Panc1 (cell line): ENCODE measurements at regions not wholly inside any gene's neighbourhood (a gene's known extent, or its start where the extent isn't known, plus 50 kb on each side); places are given as distances from the start of the nearest gene placed in this dataset.

ENCODE experiments used
- ATAC-seq: fragments of 200-7000 bp; cut with Tn5 transposase; 2 replicates; pipeline ENCODE4 v1.9.1; 2020; ENCODE audit warnings: mild to moderate bottlenecking, moderate library complexity
- BruUV-seq: library from RNA; stranded (reverse); fragments of 400-500 nt; replicated peaks from 2 replicates; lab custom pipeline; 2021; lab: Mats Ljungman, UMichigan
- CTCF ChIA-PET: fragments of 300-600 bp; sonication (Branson Sonifier 250); formaldehyde crosslinking; loops from one replicate; lab custom pipeline; 2022; ENCODE audit warnings: antibody characterized with exemption; lab: Charles Lee
- POLR2A ChIA-PET: fragments of 300-600 bp; sonication (Branson Sonifier 250); formaldehyde crosslinking; loops from one replicate; lab custom pipeline; 2022; ENCODE audit warnings: antibody characterized with exemption; lab: Charles Lee
- DNase-seq: peaks from one replicate; pipeline ENCODE4 v3.0.0-alpha.2; 2010; ENCODE audit warnings: low read depth, low spot score
- H3K27ac ChIP-seq: 2 replicates; pipeline ENCODE4 v1.5.1; 2011; ENCODE audit warnings: mild to moderate bottlenecking, low read length, inconsistent platforms
- H3K27me3 ChIP-seq: fragments of 200-500 bp; sonication (Bioruptor generic); 2 replicates; pipeline ENCODE4 v1.6.0; 2014; ENCODE audit warnings: low read length, inconsistent platforms; ENCODE audit not compliant: control insufficient read depth, insufficient read depth
- H3K36me3 ChIP-seq: fragments of 200-500 bp; sonication (Bioruptor generic); 2 replicates; pipeline ENCODE4 v1.5.1; 2014; ENCODE audit warnings: inconsistent platforms, mild to moderate bottlenecking, low read length, moderate library complexity; ENCODE audit not compliant: control insufficient read depth, insufficient read depth
- H3K4me1 ChIP-seq: 2 replicates; pipeline ENCODE4 v1.5.1; 2011; ENCODE audit warnings: inconsistent platforms, mild to moderate bottlenecking, low read length, moderate library complexity; ENCODE audit not compliant: control insufficient read depth, insufficient read depth
- H3K4me3 ChIP-seq, 2 experiments: 2 replicates each; pipeline ENCODE4 v1.5.1; 2011 to 2012; ENCODE audit warnings: low read depth in 2 of 2, low read length in 2 of 2, mild to moderate bottlenecking in 2 of 2, inconsistent platforms in 1 of 2, moderate library complexity in 1 of 2
- H3K9me3 ChIP-seq: fragments of 200-500 bp; sonication (Bioruptor generic); 2 replicates; pipeline ENCODE4 v1.5.1; 2014; ENCODE audit warnings: low read depth, mild to moderate bottlenecking, inconsistent platforms, low read length, moderate library complexity; ENCODE audit not compliant: control insufficient read depth, insufficient read depth
- POLR2AphosphoS5 ChIP-seq: IDR thresholded peaks from 2 replicates; pipeline ENCODE4 v1.6.1; 2012; ENCODE audit warnings: mild to moderate bottlenecking, low read depth, low read length, moderate library complexity
- SIN3A ChIP-seq: IDR thresholded peaks from 2 replicates; pipeline ENCODE4 v1.6.1; 2012; ENCODE audit warnings: low read depth, mild to moderate bottlenecking, low read length, moderate library complexity, borderline replicate concordance; ENCODE audit not compliant: insufficient read depth
- TCF7L2 ChIP-seq: IDR thresholded peaks from 2 replicates; pipeline ENCODE4 v1.6.1; 2011; ENCODE audit warnings: mild to moderate bottlenecking, low read depth, low read length, inconsistent platforms
- in situ Hi-C: cut with HindIII; loops from 2 replicates; pipeline ENCODE4 v1.10.0; 2016; ENCODE audit warnings: low sequenced_read_pairs, low pct_unique_long_range_greater_than_20kb
- intact Hi-C: fragments of 100-400 bp; cut with micrococcal nuclease; formaldehyde crosslinking; loops from one replicate; pipeline ENCODE4 v1.10.0; 2022; ENCODE audit not compliant: unreplicated experiment
- TF ChIP-seq, protein P1 (sequence below), 2 experiments: IDR thresholded peaks; 2 replicates each; pipeline ENCODE4 v1.6.1; 2011 to 2012; ENCODE audit warnings: low read depth in 2 of 2, control low read depth in 1 of 2, low read length in 1 of 2, mild to moderate bottlenecking in 1 of 2, moderate library complexity in 1 of 2; ENCODE audit not compliant: insufficient read depth in 1 of 2
- TF ChIP-seq, protein P2 (sequence below): fragments of 450-650 bp; IDR thresholded peaks from 2 replicates; pipeline ENCODE4 v1.5.1; 2017; ENCODE audit warnings: mild to moderate bottlenecking

DNA sequence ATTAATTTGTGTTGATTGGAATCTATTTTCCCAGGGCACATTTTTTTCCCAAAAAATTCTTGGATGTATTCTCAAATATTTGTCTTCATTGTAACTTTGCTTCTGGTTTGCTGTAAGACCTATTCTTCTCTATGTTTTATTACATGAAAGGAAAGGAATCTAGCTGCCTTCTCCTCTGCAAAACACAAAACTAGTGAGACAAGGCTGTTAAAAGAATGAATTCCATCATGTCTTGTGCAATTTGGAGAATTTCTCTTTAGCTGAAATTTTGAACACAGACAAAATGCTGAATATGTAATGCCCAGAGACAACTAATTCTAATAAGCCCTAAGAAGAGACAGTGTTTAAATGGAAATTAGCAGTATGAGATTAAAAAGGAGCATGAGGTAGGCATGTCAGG lies 275.9 kb downstream of the CDH20 start:
- Histone ChIP-seq H3K4me1 (no peaks in the 10 kb centered on the region), H3K36me3 (no peaks in the 10 kb centered on the region), H3K27me3 (no peaks in the 10 kb centered on the region), H3K27ac (no peak overlapping the region), H3K9me3 (no peaks in the 10 kb centered on the region), H3K4me3 (no peak overlapping the region)
- POLR2A ChIA-PET, result no interaction called here
- in situ Hi-C loops (no loop called here), intact Hi-C loops (no loop called here)
- TF ChIP-seq, protein P1, sequence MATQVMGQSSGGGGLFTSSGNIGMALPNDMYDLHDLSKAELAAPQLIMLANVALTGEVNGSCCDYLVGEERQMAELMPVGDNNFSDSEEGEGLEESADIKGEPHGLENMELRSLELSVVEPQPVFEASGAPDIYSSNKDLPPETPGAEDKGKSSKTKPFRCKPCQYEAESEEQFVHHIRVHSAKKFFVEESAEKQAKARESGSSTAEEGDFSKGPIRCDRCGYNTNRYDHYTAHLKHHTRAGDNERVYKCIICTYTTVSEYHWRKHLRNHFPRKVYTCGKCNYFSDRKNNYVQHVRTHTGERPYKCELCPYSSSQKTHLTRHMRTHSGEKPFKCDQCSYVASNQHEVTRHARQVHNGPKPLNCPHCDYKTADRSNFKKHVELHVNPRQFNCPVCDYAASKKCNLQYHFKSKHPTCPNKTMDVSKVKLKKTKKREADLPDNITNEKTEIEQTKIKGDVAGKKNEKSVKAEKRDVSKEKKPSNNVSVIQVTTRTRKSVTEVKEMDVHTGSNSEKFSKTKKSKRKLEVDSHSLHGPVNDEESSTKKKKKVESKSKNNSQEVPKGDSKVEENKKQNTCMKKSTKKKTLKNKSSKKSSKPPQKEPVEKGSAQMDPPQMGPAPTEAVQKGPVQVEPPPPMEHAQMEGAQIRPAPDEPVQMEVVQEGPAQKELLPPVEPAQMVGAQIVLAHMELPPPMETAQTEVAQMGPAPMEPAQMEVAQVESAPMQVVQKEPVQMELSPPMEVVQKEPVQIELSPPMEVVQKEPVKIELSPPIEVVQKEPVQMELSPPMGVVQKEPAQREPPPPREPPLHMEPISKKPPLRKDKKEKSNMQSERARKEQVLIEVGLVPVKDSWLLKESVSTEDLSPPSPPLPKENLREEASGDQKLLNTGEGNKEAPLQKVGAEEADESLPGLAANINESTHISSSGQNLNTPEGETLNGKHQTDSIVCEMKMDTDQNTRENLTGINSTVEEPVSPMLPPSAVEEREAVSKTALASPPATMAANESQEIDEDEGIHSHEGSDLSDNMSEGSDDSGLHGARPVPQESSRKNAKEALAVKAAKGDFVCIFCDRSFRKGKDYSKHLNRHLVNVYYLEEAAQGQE (IDR thresholded peaks at IDR 0.05; ENCODE audit: insufficient read depth in 1 of 2, low read depth in 2 of 2, low read length in 1 of 2), result no peak
- no peak for TF ChIP-seq TCF7L2
- ATAC-seq (no peak), DNase-seq (no peak)
- CTCF ChIA-PET, result no interaction called here
- no TSS peak for BruUV-seq

DNA sequence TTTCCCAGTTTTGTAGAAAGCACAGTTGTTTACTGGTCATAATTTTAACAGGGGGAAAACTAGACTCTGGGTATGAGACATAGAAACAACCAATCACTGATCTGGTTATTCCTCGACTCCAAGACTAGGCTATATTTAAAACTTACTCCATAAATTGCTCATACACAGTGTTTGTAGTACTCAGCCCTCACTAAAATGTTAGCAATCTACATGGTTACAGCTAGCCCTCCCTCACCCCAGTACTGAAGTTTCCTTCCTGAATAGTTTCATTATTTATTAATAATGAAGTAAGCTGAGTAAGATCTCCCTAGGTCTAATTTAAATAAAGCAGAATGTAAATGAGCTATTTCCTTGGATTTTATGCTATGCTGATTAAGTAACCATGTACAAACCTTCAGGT lies 275.1 kb downstream of the CDH20 start:
- POLR2A ChIA-PET, result no interaction called here

More for the DNA sequence above, 275.1 kb downstream of the CDH20 start:
- Histone ChIP-seq H3K4me3 (no peak overlapping the region), H3K27ac (no peak overlapping the region), H3K4me1 (no peaks in the 10 kb centered on the region), H3K27me3 (no peaks in the 10 kb centered on the region), H3K9me3 (no peaks in the 10 kb centered on the region), H3K36me3 (no peaks in the 10 kb centered on the region)
- TF ChIP-seq, protein P2, sequence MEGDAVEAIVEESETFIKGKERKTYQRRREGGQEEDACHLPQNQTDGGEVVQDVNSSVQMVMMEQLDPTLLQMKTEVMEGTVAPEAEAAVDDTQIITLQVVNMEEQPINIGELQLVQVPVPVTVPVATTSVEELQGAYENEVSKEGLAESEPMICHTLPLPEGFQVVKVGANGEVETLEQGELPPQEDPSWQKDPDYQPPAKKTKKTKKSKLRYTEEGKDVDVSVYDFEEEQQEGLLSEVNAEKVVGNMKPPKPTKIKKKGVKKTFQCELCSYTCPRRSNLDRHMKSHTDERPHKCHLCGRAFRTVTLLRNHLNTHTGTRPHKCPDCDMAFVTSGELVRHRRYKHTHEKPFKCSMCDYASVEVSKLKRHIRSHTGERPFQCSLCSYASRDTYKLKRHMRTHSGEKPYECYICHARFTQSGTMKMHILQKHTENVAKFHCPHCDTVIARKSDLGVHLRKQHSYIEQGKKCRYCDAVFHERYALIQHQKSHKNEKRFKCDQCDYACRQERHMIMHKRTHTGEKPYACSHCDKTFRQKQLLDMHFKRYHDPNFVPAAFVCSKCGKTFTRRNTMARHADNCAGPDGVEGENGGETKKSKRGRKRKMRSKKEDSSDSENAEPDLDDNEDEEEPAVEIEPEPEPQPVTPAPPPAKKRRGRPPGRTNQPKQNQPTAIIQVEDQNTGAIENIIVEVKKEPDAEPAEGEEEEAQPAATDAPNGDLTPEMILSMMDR, result no peak
- TF ChIP-seq, protein P1 (IDR thresholded peaks at IDR 0.05; ENCODE audit: insufficient read depth in 1 of 2, low read depth in 2 of 2, low read length in 1 of 2), result no peak
- TF ChIP-seq TCF7L2 (no peak), POLR2AphosphoS5 (no peak), SIN3A (no peak)
- ATAC-seq, result no peak
- DNase-seq, result no peak
- in situ Hi-C loops, result no loop called here
- CTCF ChIA-PET, result no interaction called here
- intact Hi-C loops, result no loop called here
- no TSS peak for BruUV-seq
